ENCODE measurements at regions not wholly inside any gene's neighbourhood (a gene's known extent, or its start where the extent isn't known, plus 50 kb on each side); places are given as distances from the start of the nearest gene placed in this dataset.

GRCh38 chr2:226434702-226435101 is 364.9 kb downstream of the IRS1 start:
- no peaks in the 10 kb centered on the region for H3K36me3 ChIP-seq (ENCODE audit: control insufficient read depth in 2 of 2, insufficient read depth in 2 of 2, low read length in 2 of 2)
- no peaks in the 10 kb centered on the region for H3K27me3 ChIP-seq (ENCODE audit: control insufficient read depth in 1 of 2, insufficient read depth in 2 of 2, low read length in 2 of 2)
- no peaks in the 10 kb centered on the region for H3K4me1 ChIP-seq (ENCODE audit: control insufficient read depth, insufficient read depth, low read length)
- H3K27ac ChIP-seq (ENCODE audit: low read length): no peak overlapping the region
- H3K9me3 ChIP-seq (ENCODE audit: control insufficient read depth in 2 of 2, low read length in 2 of 2): no peaks in the 10 kb centered on the region
- no peak overlapping the region for H3K4me3 ChIP-seq (ENCODE audit: low read length in 2 of 2)
- no peak overlapping the region for H3K9ac ChIP-seq (ENCODE audit: low read length in 2 of 2)

- Histone ChIP-seq H3K4me3 (ENCODE audit: low read length in 2 of 2) (no peak overlapping the region), H3K36me3 (ENCODE audit: control insufficient read depth in 2 of 2, insufficient read depth in 2 of 2, low read length in 2 of 2) (no peaks in the 10 kb centered on the region), H3K9ac (ENCODE audit: low read length in 2 of 2) (no peak overlapping the region), H3K4me1 (ENCODE audit: control insufficient read depth, insufficient read depth, low read length) (no peaks in the 10 kb centered on the region), H3K9me3 (ENCODE audit: control insufficient read depth in 2 of 2, low read length in 2 of 2) (no peaks in the 10 kb centered on the region), H3K27ac (ENCODE audit: low read length) (no peak overlapping the region), H3K27me3 (ENCODE audit: control insufficient read depth in 1 of 2, insufficient read depth in 2 of 2, low read length in 2 of 2) (no peaks in the 10 kb centered on the region)
Observed at GRCh38 chr2:226431288-226431948, 368.2 kb downstream of the IRS1 start.

- H3K9ac ChIP-seq (ENCODE audit: low read length in 2 of 2): no peak overlapping the region
- no peaks in the 10 kb centered on the region for H3K27me3 ChIP-seq (ENCODE audit: control insufficient read depth in 1 of 2, insufficient read depth in 2 of 2, low read length in 2 of 2)
- no peaks in the 10 kb centered on the region for H3K9me3 ChIP-seq (ENCODE audit: control insufficient read depth in 2 of 2, low read length in 2 of 2)
- H3K4me3 ChIP-seq (ENCODE audit: low read length in 2 of 2): no peak overlapping the region
- H3K4me1 ChIP-seq (ENCODE audit: control insufficient read depth, insufficient read depth, low read length): no peaks in the 10 kb centered on the region
- H3K36me3 ChIP-seq (ENCODE audit: control insufficient read depth in 2 of 2, insufficient read depth in 2 of 2, low read length in 2 of 2): no peaks in the 10 kb centered on the region
- no peak overlapping the region for H3K27ac ChIP-seq (ENCODE audit: low read length)
Observed at GRCh38 chr2:226429476-226429875, 370.1 kb downstream of the IRS1 start.

- H3K9ac ChIP-seq (ENCODE audit: low read length in 2 of 2): no peak overlapping the region
- H3K27me3 ChIP-seq (ENCODE audit: control insufficient read depth in 1 of 2, insufficient read depth in 2 of 2, low read length in 2 of 2): no peaks in the 10 kb centered on the region
- H3K36me3 ChIP-seq (ENCODE audit: control insufficient read depth in 2 of 2, insufficient read depth in 2 of 2, low read length in 2 of 2): no peaks in the 10 kb centered on the region
- peaks cover 5% of the 10 kb centered on the region for H3K4me1 ChIP-seq (ENCODE audit: control insufficient read depth, insufficient read depth, low read length)
- no peaks in the 10 kb centered on the region for H3K9me3 ChIP-seq (ENCODE audit: control insufficient read depth in 2 of 2, low read length in 2 of 2)
- H3K4me3 ChIP-seq (ENCODE audit: low read length in 2 of 2): no peak overlapping the region
- no peak overlapping the region for H3K27ac ChIP-seq (ENCODE audit: low read length)
Observed at GRCh38 chr2:226427538-226428307, 371.9 kb downstream of the IRS1 start.

- peaks cover 5% of the 10 kb centered on the region for H3K4me1 ChIP-seq (ENCODE audit: control insufficient read depth, insufficient read depth, low read length)
- no peaks in the 10 kb centered on the region for H3K27me3 ChIP-seq (ENCODE audit: control insufficient read depth in 1 of 2, insufficient read depth in 2 of 2, low read length in 2 of 2)
- H3K4me3 ChIP-seq (ENCODE audit: low read length in 2 of 2): no peak overlapping the region
- no peaks in the 10 kb centered on the region for H3K9me3 ChIP-seq (ENCODE audit: control insufficient read depth in 2 of 2, low read length in 2 of 2)
- H3K9ac ChIP-seq (ENCODE audit: low read length in 2 of 2): no peak overlapping the region
- H3K27ac ChIP-seq (ENCODE audit: low read length): no peak overlapping the region
- no peaks in the 10 kb centered on the region for H3K36me3 ChIP-seq (ENCODE audit: control insufficient read depth in 2 of 2, insufficient read depth in 2 of 2, low read length in 2 of 2)
Observed at GRCh38 chr2:226426292-226426736, 373.3 kb downstream of the IRS1 start.

- Histone ChIP-seq H3K4me1 (ENCODE audit: control insufficient read depth, insufficient read depth, low read length) (peaks cover 5% of the 10 kb centered on the region), H3K27ac (ENCODE audit: low read length) (no peak overlapping the region), H3K9me3 (ENCODE audit: control insufficient read depth in 2 of 2, low read length in 2 of 2) (no peaks in the 10 kb centered on the region), H3K36me3 (ENCODE audit: control insufficient read depth in 2 of 2, insufficient read depth in 2 of 2, low read length in 2 of 2) (no peaks in the 10 kb centered on the region), H3K27me3 (ENCODE audit: control insufficient read depth in 1 of 2, insufficient read depth in 2 of 2, low read length in 2 of 2) (no peaks in the 10 kb centered on the region), H3K9ac (ENCODE audit: low read length in 2 of 2) (no peak overlapping the region), H3K4me3 (ENCODE audit: low read length in 2 of 2) (no peak overlapping the region)
Observed at GRCh38 chr2:226424971-226425370, 374.6 kb downstream of the IRS1 start.

GRCh38 chr2:226423498-226423960 is 376.1 kb downstream of the IRS1 start:
- Histone ChIP-seq H3K27ac (ENCODE audit: low read length) (no peak overlapping the region), H3K9me3 (ENCODE audit: control insufficient read depth in 2 of 2, low read length in 2 of 2) (no peaks in the 10 kb centered on the region), H3K27me3 (ENCODE audit: control insufficient read depth in 1 of 2, insufficient read depth in 2 of 2, low read length in 2 of 2) (no peaks in the 10 kb centered on the region), H3K4me1 (ENCODE audit: control insufficient read depth, insufficient read depth, low read length) (peaks cover 5% of the 10 kb centered on the region), H3K36me3 (ENCODE audit: control insufficient read depth in 2 of 2, insufficient read depth in 2 of 2, low read length in 2 of 2) (no peaks in the 10 kb centered on the region), H3K9ac (ENCODE audit: low read length in 2 of 2) (no peak overlapping the region), H3K4me3 (ENCODE audit: low read length in 2 of 2) (peak overlapping the region; percentile 53 to 66)

- Histone ChIP-seq H3K27me3 (ENCODE audit: control insufficient read depth in 1 of 2, insufficient read depth in 2 of 2, low read length in 2 of 2) (no peaks in the 10 kb centered on the region), H3K4me1 (ENCODE audit: control insufficient read depth, insufficient read depth, low read length) (peaks cover 5% of the 10 kb centered on the region), H3K4me3 (ENCODE audit: low read length in 2 of 2) (no peak overlapping the region), H3K9me3 (ENCODE audit: control insufficient read depth in 2 of 2, low read length in 2 of 2) (no peaks in the 10 kb centered on the region), H3K27ac (ENCODE audit: low read length) (no peak overlapping the region), H3K36me3 (ENCODE audit: control insufficient read depth in 2 of 2, insufficient read depth in 2 of 2, low read length in 2 of 2) (no peaks in the 10 kb centered on the region), H3K9ac (ENCODE audit: low read length in 2 of 2) (no peak overlapping the region)
Observed at GRCh38 chr2:226420646-226421045, 379.0 kb downstream of the IRS1 start.

GRCh38 chr2:226418521-226418920 is 381.1 kb downstream of the IRS1 start:
- no peak overlapping the region for H3K27ac ChIP-seq (ENCODE audit: low read length)
- peaks cover 1% of the 10 kb centered on the region for H3K4me1 ChIP-seq (ENCODE audit: control insufficient read depth, insufficient read depth, low read length)
- H3K9me3 ChIP-seq (ENCODE audit: control insufficient read depth in 2 of 2, low read length in 2 of 2): no peaks in the 10 kb centered on the region
- H3K4me3 ChIP-seq (ENCODE audit: low read length in 2 of 2): no peak overlapping the region
- H3K9ac ChIP-seq (ENCODE audit: low read length in 2 of 2): no peak overlapping the region
- H3K36me3 ChIP-seq (ENCODE audit: control insufficient read depth in 2 of 2, insufficient read depth in 2 of 2, low read length in 2 of 2): no peaks in the 10 kb centered on the region
- H3K27me3 ChIP-seq (ENCODE audit: control insufficient read depth in 1 of 2, insufficient read depth in 2 of 2, low read length in 2 of 2): no peaks in the 10 kb centered on the region

GRCh38 chr2:226414335-226414734 is 385.3 kb downstream of the IRS1 start:
- Histone ChIP-seq H3K9ac (ENCODE audit: low read length in 2 of 2) (no peak overlapping the region), H3K4me3 (ENCODE audit: low read length in 2 of 2) (no peak overlapping the region), H3K27me3 (ENCODE audit: control insufficient read depth in 1 of 2, insufficient read depth in 2 of 2, low read length in 2 of 2) (no peaks in the 10 kb centered on the region), H3K4me1 (ENCODE audit: control insufficient read depth, insufficient read depth, low read length) (no peaks in the 10 kb centered on the region), H3K36me3 (ENCODE audit: control insufficient read depth in 2 of 2, insufficient read depth in 2 of 2, low read length in 2 of 2) (no peaks in the 10 kb centered on the region), H3K9me3 (ENCODE audit: control insufficient read depth in 2 of 2, low read length in 2 of 2) (no peaks in the 10 kb centered on the region), H3K27ac (ENCODE audit: low read length) (no peak overlapping the region)
